T-helper 1 cell treated with Interleukin-12 subunit alpha and Interleukin-12 subunit beta and Interleukin-4 antibody, amounts not matched to agents 30 ng/mL and 1 ng/mL, for 36 hours (primary cell): ENCODE measurements at regions not wholly inside any gene's neighbourhood (a gene's known extent, or its start where the extent isn't known, plus 50 kb on each side); places are given as distances from the start of the nearest gene placed in this dataset.
"Not testable (repeated sequence)": the region's sequence is repeated elsewhere in the genome, so short reads cannot be mapped to it uniquely, and the experiment has no call there.

ENCODE experiments used
- intact Hi-C: fragments of 100-400 bp; cut with micrococcal nuclease; formaldehyde crosslinking; loops from one replicate; pipeline ENCODE4 v1.15.1; 2024

DNA sequence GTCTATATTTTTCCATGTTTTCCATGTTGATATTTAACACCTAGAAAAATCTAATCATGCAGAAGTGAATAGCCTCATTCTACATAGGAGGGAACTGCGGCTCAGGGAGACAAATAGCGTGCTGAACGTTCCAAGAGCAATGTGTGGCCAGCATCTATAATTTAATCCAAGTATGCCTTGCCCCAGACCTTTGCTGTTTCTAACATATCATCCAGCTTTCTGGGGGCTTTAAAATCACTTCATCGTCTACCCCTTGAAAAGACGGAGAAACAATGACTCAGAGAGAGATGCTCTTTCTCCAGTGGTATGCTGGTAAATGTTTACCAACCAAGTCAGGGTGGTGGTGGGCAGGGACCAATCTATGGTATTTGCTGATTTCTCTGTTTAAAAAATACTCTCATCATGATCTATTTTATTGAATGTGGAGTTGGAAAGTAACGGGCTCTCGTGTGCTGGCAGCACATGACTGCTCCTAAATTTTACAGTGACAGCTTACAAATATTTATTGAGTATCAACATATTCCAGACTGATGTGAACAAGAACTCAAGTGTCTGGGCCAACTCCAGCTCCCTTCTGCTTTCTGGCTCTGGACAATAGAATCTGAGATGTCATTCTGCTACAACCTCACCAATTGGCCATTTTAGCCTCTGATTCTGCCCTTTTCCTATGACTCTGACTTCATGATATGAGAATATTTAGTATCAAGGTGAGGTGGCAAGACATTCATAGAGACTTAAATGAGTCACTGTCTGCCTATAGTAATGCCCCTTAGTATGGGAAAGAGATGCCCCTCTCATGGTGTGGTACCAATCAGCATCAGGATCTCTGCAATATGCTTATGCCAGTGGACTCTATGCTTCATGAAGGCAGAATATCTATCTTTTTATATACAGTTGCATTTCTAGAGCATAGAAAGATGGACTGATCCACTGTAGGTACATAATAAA is 407.4 kb upstream of the TNC start:
- intact Hi-C loops: loop anchor here (2.0 to 10.0 kb wide), 3 partner anchors 621 to 941 kb away; partner anchors contain the start of gene ATP6V1G1

DNA sequence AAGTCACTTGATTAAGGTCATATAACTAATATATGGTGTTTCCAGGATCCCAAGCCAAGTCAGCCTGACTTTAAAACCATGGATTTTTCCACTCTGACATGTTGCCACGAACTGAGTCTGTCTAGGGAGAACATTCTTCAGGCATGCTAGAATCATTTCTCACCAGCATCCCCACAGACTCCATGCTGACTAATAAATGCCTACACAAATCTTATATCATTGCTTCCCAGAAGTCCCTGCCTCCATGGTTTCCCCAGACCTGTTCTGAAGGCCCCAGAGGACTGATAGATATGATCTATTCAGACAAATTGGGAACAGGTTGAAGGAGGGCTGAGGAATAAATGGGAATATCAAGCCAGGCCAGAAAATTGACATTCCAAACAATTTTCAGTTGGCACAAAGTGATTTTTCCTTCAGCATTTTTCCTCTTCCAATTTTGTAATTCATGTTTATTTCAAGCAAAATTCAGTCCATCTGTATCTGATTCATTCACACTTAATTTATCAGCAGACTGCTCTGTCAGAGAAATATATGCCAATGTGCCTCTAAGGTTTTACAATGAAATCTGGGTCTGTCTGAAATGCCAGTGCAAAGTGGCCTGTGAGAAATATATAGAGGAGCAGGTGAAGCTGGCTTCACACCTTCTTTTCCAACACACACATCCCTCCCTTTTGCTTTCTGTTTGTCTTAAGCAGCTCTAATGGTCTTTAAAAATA is 413.6 kb upstream of the TNC start:
- intact Hi-C loops: no loop called here

DNA sequence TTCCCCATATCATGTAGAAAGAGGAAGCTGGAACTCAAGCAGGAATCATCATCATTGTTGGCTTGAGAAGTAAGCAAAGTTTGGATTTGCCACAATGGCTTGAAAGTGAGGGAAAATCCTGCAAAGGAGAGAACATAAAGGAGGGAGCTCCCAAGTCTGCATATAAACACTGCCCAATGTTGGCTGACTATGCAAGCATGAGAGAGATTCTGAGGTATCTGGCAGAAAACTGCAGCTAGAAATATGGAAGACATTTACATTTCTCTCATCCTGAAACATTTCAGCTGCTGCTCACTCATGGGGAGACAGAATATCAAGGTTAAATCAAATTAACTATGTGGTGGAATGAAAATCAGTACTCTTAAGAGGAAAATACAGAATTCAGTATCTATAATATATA is 415.6 kb upstream of the TNC start:
- intact Hi-C loops: no loop called here

DNA sequence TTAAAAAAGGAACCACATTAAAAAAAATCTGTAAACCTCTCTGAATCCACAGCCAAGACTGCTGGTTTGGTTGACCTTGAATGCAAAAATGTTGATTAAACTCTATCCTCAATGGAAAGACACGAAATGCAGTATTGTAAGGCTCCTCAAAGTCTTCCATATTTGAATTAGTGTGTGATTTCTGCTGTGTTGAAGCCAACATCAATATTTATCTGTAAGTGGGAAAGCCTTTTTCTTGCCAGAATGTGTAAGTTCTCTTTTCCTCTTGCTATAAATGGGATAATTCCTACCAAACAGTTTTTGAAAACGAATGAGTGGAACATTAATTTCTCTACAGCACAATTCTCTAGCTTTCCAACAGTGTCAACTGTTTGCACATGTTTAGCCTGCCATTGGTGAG is 422.1 kb upstream of the TNC start:
- intact Hi-C loops: no loop called here

DNA sequence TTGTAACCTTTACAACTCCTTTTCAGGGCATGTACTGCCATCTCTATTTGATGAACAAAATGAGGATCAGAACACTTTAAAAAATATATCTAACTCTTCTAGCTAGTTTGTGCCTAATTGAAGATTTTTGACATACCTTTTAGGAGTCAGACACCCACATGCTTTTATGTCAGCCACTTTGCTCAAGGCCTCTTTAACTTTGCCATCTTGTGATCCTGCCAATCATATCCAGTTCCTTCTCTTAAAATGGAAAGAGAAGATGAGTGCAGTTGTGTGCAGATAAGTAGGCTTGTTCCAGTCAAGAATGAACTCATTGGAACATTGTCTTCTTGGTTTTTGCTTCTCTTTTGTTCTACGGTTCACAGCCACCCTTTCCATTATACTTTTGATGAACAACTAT is 425.6 kb upstream of the TNC start:
- intact Hi-C loops: no loop called here

DNA sequence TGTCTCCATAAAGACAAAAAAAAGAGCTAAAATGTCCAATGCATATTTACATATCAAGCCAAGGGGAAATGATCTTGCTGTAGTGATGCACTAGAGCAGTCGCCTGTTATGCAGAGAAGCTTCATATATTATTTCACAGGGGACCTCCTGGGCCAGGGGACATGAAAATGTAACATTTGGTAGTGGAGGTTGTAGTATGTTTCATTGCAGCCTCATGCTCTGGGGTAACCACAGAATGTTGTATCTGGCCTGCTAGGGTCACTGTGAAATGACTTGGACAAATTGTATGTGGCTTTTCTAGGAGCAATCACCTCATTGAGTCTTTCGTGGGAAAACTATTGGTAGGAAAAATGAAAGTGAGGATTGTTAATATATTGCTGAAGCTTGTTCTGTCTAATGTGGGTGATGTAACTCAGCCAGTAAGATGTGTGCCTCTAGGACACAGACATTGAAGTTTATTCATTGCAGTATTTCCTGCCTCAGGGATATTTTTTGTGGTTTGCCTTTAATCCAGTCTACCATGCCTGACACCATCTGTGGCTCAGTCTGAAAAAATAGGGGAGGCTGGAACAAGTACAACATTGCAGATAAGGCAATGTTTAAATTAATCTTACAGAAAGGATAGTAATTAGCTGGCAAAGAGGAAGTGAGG is 430.8 kb upstream of the TNC start:
- intact Hi-C loops: no loop called here

DNA sequence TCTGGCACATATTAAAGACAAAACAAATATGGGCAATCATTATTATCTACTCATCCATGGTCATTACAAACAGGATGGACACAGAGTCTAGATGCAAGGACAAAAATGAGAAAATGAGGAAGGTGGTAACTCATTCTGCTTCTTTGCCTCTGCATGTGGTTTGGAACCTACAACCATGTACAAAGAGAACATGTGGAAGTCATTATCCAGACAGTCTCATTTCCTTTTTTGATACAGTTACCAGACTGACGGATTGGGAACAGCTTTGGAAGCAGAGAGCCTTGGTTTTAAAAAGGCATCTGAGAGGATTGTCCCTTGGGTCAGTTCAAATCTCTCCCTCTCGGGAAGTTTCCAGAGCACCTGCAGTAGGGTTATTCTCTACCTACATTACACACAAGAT is 433.4 kb upstream of the TNC start:
- intact Hi-C loops: no loop called here

DNA sequence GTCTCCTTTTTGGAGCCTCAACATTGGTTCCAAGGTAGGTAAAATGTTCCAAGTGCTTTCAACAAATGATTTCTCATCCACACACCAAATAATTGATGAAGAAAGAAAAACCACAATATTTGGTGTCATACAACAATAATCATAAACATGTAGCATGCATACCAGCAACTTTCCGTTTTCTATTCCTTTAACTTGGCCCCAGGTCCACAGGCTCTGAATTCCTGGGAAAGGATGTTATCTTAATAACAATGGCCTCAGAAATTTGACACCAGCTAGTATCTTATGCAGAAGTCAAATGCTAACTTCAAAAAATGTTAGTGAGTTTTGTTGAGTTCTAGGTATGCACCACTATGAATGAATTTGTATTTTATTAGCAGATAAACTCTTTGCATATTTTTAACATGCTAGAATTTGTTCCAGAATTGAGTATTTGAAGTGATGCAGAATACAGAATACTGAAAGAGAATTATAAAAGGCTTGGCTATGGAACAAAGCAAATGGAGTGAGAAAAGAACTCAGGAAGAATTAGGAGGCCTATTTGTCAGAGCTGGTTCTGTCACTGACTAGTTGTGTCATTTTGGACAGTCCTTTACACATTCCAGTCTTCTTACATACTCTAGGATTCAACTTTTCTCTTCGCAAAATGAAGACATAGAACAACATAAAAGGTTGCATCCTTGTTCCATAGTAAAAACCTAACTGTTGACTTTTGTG is 435.3 kb upstream of the TNC start:
- intact Hi-C loops: no loop called here

DNA sequence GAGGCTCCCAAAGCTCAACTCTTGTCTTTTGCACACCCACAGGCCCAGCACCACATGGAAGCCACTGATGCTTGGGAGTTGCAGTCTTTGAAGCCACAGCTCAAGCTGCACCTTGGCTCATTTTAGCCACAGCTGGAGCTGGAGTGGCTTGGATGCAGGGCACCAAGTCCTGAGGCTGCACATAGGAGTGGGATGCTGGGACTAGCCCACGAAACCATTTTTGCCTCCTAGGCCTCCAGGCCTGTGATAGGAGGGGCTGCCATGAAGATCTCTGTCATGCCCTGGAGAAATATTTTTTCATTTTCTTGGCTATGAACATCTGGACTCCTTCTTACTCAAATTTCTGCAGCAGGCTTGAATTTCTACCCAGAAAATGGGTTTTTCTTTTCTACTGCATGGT is 438.5 kb upstream of the TNC start:
- intact Hi-C loops: no loop called here

DNA sequence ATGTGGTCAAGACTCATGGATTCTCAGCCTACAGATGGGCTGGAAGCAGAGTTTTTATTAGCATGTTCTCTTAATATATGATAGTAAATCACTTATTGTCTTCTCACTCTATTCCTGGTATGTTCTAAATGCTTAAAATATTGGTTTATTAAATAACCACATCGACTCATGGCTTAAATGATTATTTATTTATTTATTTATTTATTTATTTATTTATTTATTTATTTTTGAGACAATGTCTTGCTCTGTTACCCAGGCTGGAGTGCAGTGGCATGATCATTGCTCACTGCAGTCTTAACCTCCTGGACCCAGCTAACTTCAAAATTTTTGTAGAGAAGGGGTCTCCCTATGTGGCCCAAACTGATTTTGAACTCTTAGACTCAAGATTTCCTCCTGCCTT is 457.2 kb upstream of the TNC start:
- intact Hi-C loops: no loop called here

DNA sequence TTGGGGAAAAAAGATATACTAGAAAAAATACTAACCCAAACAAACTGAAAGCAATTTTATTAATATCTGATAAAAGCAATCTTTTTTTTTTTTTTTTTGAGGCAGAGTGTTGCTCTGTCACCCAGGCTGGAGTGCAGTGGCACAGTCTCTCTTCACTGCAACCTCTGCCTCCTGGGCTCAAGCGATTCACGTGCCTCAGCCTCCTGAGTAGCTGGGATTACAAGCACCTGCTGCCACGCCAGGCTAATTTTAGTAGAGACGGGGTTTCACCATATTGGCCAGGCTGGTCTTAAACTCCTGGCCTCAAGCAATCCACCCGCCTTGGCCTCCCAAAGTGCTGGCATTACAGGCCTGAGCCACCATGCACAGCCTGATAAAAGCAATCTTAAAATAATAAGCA is 467.5 kb upstream of the TNC start:
- intact Hi-C loops: not testable (repeated sequence)

DNA sequence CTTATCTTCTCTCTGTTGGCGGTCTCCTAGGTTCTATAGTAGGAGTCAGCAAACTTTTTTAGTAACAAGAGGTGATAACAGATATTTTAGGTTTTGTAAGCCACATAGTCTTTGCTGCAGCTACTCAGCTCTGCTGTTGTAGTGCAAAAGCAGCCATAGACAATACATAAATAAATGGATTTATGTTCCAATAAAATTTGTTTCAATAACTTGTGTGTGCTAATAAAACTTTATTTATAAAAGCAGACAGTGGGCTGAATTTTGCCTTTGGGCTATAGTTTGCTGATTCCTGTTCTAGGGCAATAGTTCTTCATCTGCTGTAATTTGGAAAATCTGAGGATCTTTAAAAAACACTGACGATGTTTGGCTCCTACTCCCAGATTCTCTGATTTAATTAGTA is 469.4 kb upstream of the TNC start:
- intact Hi-C loops: no loop called here

DNA sequence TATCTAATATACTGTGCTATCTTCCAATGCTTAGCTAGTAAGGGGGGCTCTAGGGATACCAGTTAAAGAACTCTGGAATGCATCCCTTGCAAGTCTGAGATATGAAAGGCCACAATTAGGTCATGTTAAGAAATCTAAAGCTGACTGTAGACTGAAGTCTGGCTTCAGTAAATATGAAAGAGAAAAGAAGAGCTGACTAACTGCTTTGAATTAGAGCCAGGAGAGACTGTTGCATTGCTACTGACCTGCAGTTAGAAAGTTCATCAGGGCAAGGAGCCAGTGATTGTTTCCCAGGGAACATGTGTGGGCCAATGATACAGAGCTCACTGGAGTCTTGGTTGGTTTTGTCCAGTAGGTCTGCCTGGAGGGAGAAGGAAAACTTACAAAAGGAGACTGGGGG is 472.1 kb upstream of the TNC start:
- intact Hi-C loops: loop anchor here (5.0 to 10.0 kb wide), 4 partner anchors 575 to 1183 kb away; no protein-coding TSS in a partner anchor

DNA sequence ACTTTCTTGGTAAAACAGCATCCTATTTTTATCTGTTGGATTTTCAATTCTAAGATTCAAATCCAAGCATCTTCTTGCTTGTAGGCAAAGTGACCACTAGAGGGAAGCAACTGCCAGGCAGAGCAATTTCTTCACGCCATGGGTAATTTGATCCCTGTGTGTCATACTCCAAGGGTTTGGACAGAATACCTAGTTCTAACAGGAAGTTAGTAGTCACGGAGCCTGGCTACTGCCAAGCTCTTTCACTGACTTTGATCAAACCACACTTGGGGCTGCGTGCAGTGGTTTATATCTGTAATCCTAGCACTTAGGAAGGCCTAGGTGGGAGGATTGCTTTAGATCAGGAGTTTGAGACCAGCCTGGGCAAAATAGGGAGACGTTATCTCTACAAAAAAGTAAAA is 473.6 kb upstream of the TNC start:
- intact Hi-C loops: loop anchor here (5.0 to 10.0 kb wide), 4 partner anchors 573 to 1184 kb away; no protein-coding TSS in a partner anchor

DNA sequence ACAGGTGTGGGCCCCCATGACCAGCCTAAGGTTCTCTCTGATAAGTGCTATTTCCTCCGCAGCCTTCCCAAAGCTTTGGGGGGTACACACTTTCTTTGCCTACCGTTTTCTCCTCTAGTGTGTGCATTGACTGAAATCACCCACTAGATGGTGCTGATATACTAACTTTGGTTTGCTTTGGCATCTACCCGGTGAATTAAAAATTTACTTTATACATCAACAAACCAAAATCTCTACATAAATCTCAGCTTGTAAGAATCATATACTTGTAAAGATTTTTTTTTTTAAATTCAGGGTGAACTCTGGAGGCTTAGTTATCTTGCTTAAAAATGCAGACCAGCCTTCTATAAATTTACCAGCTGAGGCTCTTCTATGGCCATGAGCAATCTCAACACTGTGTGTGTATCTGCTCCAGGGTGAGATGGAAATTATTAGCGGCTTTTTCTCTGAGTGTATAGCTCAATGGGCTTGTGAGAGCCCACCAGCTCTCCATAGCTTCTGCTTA is 475.7 kb upstream of the TNC start:
- intact Hi-C loops: loop anchor here (1.0 to 10.0 kb wide), 7 partner anchors 571 to 1267 kb away; no protein-coding TSS in a partner anchor

DNA sequence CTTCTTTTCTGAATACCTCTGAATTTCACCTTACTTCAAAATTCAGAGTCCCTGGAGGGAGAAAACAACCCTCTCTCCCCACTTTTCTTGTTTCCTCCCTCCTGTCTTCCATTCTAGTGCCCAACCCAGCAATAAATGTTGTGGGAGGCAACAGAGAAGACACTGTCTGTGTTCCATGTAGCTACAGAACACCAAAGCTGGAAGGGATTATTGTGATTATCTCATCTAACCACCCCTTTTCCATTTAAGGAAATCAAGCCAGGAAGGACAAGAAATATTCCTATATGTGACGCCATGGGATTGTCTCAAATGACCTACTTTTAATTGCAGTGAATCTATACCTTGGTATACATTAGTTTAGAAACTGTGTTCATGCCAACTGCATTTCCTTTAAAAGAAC is 476.6 kb upstream of the TNC start:
- intact Hi-C loops: loop anchor here (5.0 to 10.0 kb wide), 4 partner anchors 570 to 1187 kb away; no protein-coding TSS in a partner anchor

DNA sequence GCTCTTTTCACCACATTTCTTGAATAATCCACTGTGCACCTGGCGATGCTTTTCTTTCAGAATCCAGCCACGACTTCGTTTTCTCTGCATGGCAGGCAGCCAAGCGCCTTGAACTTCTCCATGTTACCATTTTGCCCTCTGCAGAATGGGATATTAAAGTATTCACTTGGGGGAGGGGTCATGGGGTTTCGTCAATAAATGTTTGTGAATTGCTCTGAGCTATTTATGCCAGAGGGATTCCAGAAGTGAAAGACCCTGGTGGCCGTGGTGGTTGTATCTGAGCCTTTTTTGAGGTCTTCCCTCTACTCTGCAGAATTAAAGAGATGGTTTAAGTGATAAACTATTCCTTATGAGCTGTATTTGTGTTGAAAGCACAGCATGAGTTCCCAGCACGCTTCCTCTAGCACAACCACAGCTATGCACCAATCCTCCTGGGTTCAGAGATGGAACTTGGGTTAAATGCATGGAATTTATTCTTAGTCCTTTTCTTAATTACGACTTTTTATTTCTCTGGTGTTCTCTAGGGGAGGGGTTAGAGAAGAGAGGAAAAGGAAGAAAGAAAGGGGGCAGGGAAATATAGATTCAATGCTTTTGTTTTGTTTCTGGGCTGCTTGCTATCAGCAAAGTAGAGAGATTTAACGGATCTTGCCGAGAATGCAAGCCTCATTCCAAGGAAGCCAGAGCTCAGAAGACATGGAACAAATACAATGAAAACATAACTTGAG is 478.2 kb upstream of the TNC start:
- intact Hi-C loops: loop anchor here (10.0 kb wide), 1 partner anchor 569 kb away; no protein-coding TSS in a partner anchor

DNA sequence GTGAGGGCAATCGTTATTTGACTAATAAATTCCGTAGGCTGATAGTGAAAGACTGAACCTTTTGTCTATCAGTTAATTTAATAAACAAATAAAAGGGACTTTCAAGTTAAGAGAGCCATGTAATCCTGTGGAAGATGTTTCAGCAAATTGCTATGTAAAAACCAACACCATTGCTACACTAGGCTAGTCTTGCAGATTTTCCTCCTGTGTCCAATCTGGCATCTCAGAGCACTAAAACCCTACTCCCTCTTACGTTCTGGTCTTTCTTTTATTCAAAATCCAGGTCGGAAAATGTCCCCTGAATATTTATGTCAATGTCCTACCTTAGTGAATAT is 478.8 kb upstream of the TNC start:
- intact Hi-C loops: loop anchor here (10.0 kb wide), 1 partner anchor 568 kb away; no protein-coding TSS in a partner anchor

DNA sequence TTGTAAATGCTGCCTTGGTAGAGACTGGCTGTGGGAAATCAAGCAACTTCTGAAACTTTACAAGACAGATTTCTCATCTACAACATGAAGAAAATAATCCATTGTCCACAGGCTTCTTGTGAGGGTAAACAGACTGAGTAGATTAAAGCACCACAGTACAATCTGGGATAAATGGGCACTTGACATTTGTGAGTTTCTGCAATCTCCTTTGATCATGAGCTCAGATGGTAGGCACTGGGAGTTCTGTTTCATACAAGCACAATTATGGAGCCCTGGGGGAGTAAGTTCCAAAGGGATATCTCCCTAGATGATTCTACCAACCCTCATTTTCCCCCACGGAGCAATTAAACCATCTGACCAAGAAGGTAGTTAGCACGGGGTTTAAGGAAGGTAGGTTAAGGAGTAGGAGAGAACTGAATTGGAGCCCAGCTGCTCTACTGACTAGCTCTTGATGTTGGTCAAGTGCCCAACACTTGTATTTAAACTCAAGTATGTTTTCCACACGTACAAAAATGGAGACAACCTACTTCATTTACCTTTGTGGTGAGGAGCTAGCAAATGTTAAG is 479.5 kb upstream of the TNC start:
- intact Hi-C loops: loop anchor here (10.0 kb wide), 1 partner anchor 567 kb away; no protein-coding TSS in a partner anchor

DNA sequence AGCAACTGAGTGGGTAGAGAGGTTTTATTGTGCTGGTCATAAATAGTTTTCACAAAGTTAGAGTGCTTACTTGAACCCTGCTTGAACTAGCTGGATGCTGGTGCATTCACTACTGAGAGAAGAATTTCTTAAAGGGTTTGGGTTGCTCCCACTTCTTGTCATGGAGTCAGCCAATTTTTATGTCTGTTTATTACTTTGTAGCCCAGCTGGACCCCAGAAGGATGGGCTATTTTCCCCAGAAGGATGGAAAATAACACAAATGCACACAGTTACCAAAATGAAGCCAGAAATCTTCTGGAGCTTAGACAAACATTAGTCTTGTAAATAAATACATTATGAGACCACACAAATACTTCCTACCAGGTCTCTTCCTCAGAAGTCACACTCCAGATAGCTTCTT is 480.8 kb upstream of the TNC start:
- intact Hi-C loops: loop anchor here (10.0 kb wide), 1 partner anchor 566 kb away; no protein-coding TSS in a partner anchor
